Fibroblast of skin of abdomen (primary cell): ENCODE measurements at regions not wholly inside any gene's neighbourhood (a gene's known extent, or its start where the extent isn't known, plus 50 kb on each side); places are given as distances from the start of the nearest gene placed in this dataset.
A peak's percentile ranks its signal among the peaks of the same experiment; 100 is the strongest.
"Not testable (repeated sequence)": the region's sequence is repeated elsewhere in the genome, so short reads cannot be mapped to it uniquely, and the experiment has no call there.

Experiments used
- DNase-seq: peaks from one replicate; pipeline ENCODE4 v3.0.0-alpha.2; 2013

GRCh38 chr9:73053543-73053942 lies 98.1 kb upstream of the ANXA1 start:
- DNase-seq = no peak

- no peak for DNase-seq
Measured at GRCh38 chr9:73050887-73051550, 98.2 kb upstream of the ALDH1A1 start.

- peak; percentile 35 for DNase-seq
Measured at GRCh38 chr9:73050065-73050816, 97.4 kb upstream of the ALDH1A1 start.

- DNase-seq = no peak
Measured at GRCh38 chr9:73049280-73049679, 96.4 kb upstream of the ALDH1A1 start.

- DNase-seq = no peak
Measured at GRCh38 chr9:73046769-73047168, 93.9 kb upstream of the ALDH1A1 start.

- not testable (repeated sequence) for DNase-seq
Measured at GRCh38 chr9:73044776-73045175, 91.9 kb upstream of the ALDH1A1 start.

GRCh38 chr9:73042155-73042554 lies 89.3 kb upstream of the ALDH1A1 start:
- peak; percentile 16 for DNase-seq

- peak; percentile 35 for DNase-seq
Measured at GRCh38 chr9:73039271-73040263, 86.7 kb upstream of the ALDH1A1 start.

- DNase-seq = peak; percentile 3
Measured at GRCh38 chr9:73038613-73039012, 85.8 kb upstream of the ALDH1A1 start.

- DNase-seq = no peak
Measured at GRCh38 chr9:73038089-73038509, 85.2 kb upstream of the ALDH1A1 start.

- peak; percentile 36 for DNase-seq
Measured at GRCh38 chr9:73037613-73038012, 84.8 kb upstream of the ALDH1A1 start.

GRCh38 chr9:73034962-73035361 lies 82.1 kb upstream of the ALDH1A1 start:
- no peak for DNase-seq

- no peak for DNase-seq
Measured at GRCh38 chr9:73031350-73031749, 78.5 kb upstream of the ALDH1A1 start.

- no peak for DNase-seq
Measured at GRCh38 chr9:73030370-73031030, 77.6 kb upstream of the ALDH1A1 start.

- DNase-seq = no peak
Measured at GRCh38 chr9:73029346-73029745, 76.5 kb upstream of the ALDH1A1 start.

- DNase-seq = no peak
Measured at GRCh38 chr9:73026375-73026774, 73.5 kb upstream of the ALDH1A1 start.

GRCh38 chr9:73024601-73025034 lies 71.8 kb upstream of the ALDH1A1 start:
- no peak for DNase-seq

- DNase-seq = peak; percentile 68
Measured at GRCh38 chr9:73023025-73023541, 70.2 kb upstream of the ALDH1A1 start.

- DNase-seq = no peak
Measured at GRCh38 chr9:73022353-73022752, 69.5 kb upstream of the ALDH1A1 start.

GRCh38 chr9:73020877-73021276 lies 68.0 kb upstream of the ALDH1A1 start:
- DNase-seq = no peak

GRCh38 chr9:73014011-73014410 lies 61.2 kb upstream of the ALDH1A1 start:
- no peak for DNase-seq

GRCh38 chr9:73011956-73012355 lies 59.1 kb upstream of the ALDH1A1 start:
- DNase-seq = no peak
